K562 (cell line): ENCODE measurements at regions not wholly inside any gene's neighbourhood (a gene's known extent, or its start where the extent isn't known, plus 50 kb on each side); places are given as distances from the start of the nearest gene placed in this dataset.

Experiments
- ATAC-seq: fragments of 200-7000 bp; cut with Tn5 transposase; 3 replicates; pipeline ENCODE4 v1.9.1; 2020; ENCODE audit warnings: moderate library complexity
- BruUV-seq: library from RNA; stranded (reverse); fragments of 400-500 nt; replicated peaks from 2 replicates; lab custom pipeline; 2021; lab: Mats Ljungman, UMichigan
- CTCF ChIA-PET: fragments of 300-600 bp; formaldehyde crosslinking; extraction: SDS; loops from one replicate; lab custom pipeline; 2021; ENCODE audit warnings: low intra/inter-chr PET ratio; lab: Yijun Ruan, JAX
- POLR2A ChIA-PET: fragments of 300-600, 350-650 bp; sonication (Branson Sonifier 250); formaldehyde crosslinking; extraction: SDS; loops from one replicate; lab custom pipeline; 2021; ENCODE audit warnings: antibody characterized with exemption, inconsistent platforms; lab: Yijun Ruan, JAX
- DNase-seq, 4 experiments: peaks; one replicate each; pipeline versions ENCODE4 v3.0.0 to v3.0.0-alpha.2; 2011 to 2018; ENCODE audit warnings: low spot score in 3 of 4, mixed read lengths in 3 of 4; ENCODE audit errors: extremely low read depth in 1 of 4
- FAIRE-seq: peaks from 2 replicates; lab custom pipeline; 2011; peaks lifted over from hg19 to GRCh38; lab: Jason Lieb, UNC
- H2AFZ ChIP-seq: 2 replicates; pipeline ENCODE4 v1.6.0; 2011; ENCODE audit warnings: low read depth, low read length, control low read depth, inconsistent platforms
- H3K27ac ChIP-seq: fragments of 200-600 bp; 3 replicates; pipeline ENCODE4 v1.8.0; 2011; ENCODE audit warnings: low read depth, mild to moderate bottlenecking, control low read depth, inconsistent platforms, low read length, moderate library complexity, mixed read lengths; ENCODE audit errors: extremely low read depth
- H3K27me3 ChIP-seq, 2 experiments: fragments of 300-600 bp in 1 of 2; 2 replicates in 1 of 2; 3 replicates in 1 of 2; pipeline versions ENCODE4 v1.6.0 to v1.8.0; 2011; ENCODE audit warnings: inconsistent platforms in 2 of 2, low read length in 2 of 2, mild to moderate bottlenecking in 1 of 2, mixed read lengths in 1 of 2, moderate library complexity in 1 of 2; ENCODE audit not compliant: control insufficient read depth in 2 of 2, insufficient read depth in 2 of 2
- H3K36me3 ChIP-seq: fragments of 300-600 bp; 3 replicates; pipeline ENCODE4 v1.8.0; 2011; ENCODE audit warnings: mild to moderate bottlenecking, low read length, inconsistent platforms; ENCODE audit not compliant: control insufficient read depth, insufficient read depth
- H3K4me1 ChIP-seq, 2 experiments: fragments of 200-600 bp in 1 of 2; replicated peaks in 1 of 2; 2 replicates in 1 of 2; 3 replicates in 1 of 2; pipeline versions ENCODE4 v1.5.1 to v1.8.0; 2011; ENCODE audit warnings: inconsistent platforms in 2 of 2, low read length in 2 of 2, mild to moderate bottlenecking in 1 of 2, mixed read lengths in 1 of 2, moderate library complexity in 1 of 2; ENCODE audit not compliant: control insufficient read depth in 2 of 2, insufficient read depth in 2 of 2
- H3K4me2 ChIP-seq: 2 replicates; pipeline ENCODE4 v1.6.1; 2011; ENCODE audit warnings: low read length, control low read depth, inconsistent platforms, mixed read lengths; ENCODE audit not compliant: insufficient read depth
- H3K4me3 ChIP-seq: fragments of 200-600 bp; sonication (generic), shearing (Covaris generic); 2 replicates; pipeline ENCODE4 v1.5.1; 2016; ENCODE audit warnings: control low read depth, inconsistent platforms
- H3K79me2 ChIP-seq: fragments of 200-600 bp; 3 replicates; pipeline ENCODE4 v1.8.0; 2011; ENCODE audit warnings: low read length, inconsistent platforms; ENCODE audit not compliant: control insufficient read depth, insufficient read depth
- H3K9ac ChIP-seq, 2 experiments: 2 replicates each; pipeline versions ENCODE4 v1.6.0 to v1.6.1; 2011; ENCODE audit warnings: low read depth in 2 of 2, low read length in 2 of 2, control low read depth in 1 of 2, inconsistent platforms in 1 of 2, mild to moderate bottlenecking in 1 of 2, mixed read lengths in 1 of 2; ENCODE audit not compliant: insufficient read depth in 1 of 2
- H3K9me1 ChIP-seq: one replicate; pipeline ENCODE4 v1.6.0; 2011; ENCODE audit warnings: inconsistent platforms, mild to moderate bottlenecking, low read length, moderate library complexity; ENCODE audit not compliant: control insufficient read depth, insufficient read depth
- H3K9me3 ChIP-seq: replicated peaks from 2 replicates; pipeline ENCODE4 v1.5.1; 2011; ENCODE audit warnings: low read depth, low read length, inconsistent platforms; ENCODE audit not compliant: control insufficient read depth, insufficient read depth
- H4K20me1 ChIP-seq: replicated peaks from 2 replicates; pipeline ENCODE4 v1.6.1; 2011; ENCODE audit warnings: low read length, inconsistent platforms, mixed read lengths; ENCODE audit not compliant: control insufficient read depth, insufficient read depth
- CCAR2 ChIP-seq: fragments of 200-400 bp; formaldehyde crosslinking; IDR thresholded peaks from 2 replicates; pipeline ENCODE4 v1.6.1; 2017; ENCODE audit warnings: mild to moderate bottlenecking, low read depth, low read length
- MYBL2 ChIP-seq, 2 experiments: fragments of 450-650 bp in 1 of 2; sonication (generic) in 1 of 2; formaldehyde crosslinking in 1 of 2; IDR thresholded peaks; 2 replicates each; pipeline versions ENCODE4 v1.6.1 to v1.8.1; 2017 to 2022; ENCODE audit warnings: borderline replicate concordance in 1 of 2, inconsistent platforms in 1 of 2, low read depth in 1 of 2, mild to moderate bottlenecking in 1 of 2, missing genetic modification reagents in 1 of 2, moderate library complexity in 1 of 2
- RBM14 ChIP-seq: fragments of 200-400 bp; formaldehyde crosslinking; IDR thresholded peaks from 2 replicates; pipeline ENCODE4 v1.6.1; 2018; ENCODE audit warnings: low read depth, mild to moderate bottlenecking, low read length, moderate library complexity, borderline replicate concordance; ENCODE audit not compliant: insufficient read depth
- TGIF2 ChIP-seq: sonication (generic); formaldehyde crosslinking; IDR thresholded peaks from 2 replicates; pipeline ENCODE4 v1.8.1; 2022; ENCODE audit warnings: mild to moderate bottlenecking, missing genetic modification reagents, moderate library complexity
- ZFX ChIP-seq: sonication (generic); formaldehyde crosslinking; IDR thresholded peaks from 2 replicates; pipeline ENCODE4 v1.8.0; 2022; ENCODE audit warnings: mild to moderate bottlenecking, missing genetic modification reagents, moderate library complexity
- ZNF717 ChIP-seq: fragments of 250-450 bp; sonication (Bioruptor Pico); IDR thresholded peaks from 2 replicates; pipeline ENCODE4 v1.5.0; 2021
- WGBS: fragments of 100-300 bp; shearing (Covaris generic); methylation state at CpG from one replicate; pipeline ENCODE4 v1.1.6; 2016; ENCODE audit warnings: low coverage, mixed read lengths; ENCODE audit not compliant: insufficient coverage; ENCODE audit errors: missing lambda C conversion rate; 5-methylcytosine and 5-hydroxymethylcytosine counted together
- in situ Hi-C: fragments of 300-500 bp; cut with MboI; formaldehyde crosslinking; loops from 4 replicates; pipeline ENCODE4 v1.15.0; 2018; ENCODE audit warnings: inconsistent platforms, mixed read lengths
- intact Hi-C: fragments of 100-400 bp; cut with micrococcal nuclease; formaldehyde crosslinking; loops from 2 replicates; pipeline ENCODE4 v1.14.2; 2022
- TF ChIP-seq, protein P1 (sequence below): fragments of 450-650 bp; IDR thresholded peaks from one replicate; pipeline ENCODE4 v1.6.1; 2018; ENCODE audit warnings: mild to moderate bottlenecking, moderate library complexity; ENCODE audit not compliant: partially characterized antibody

DNA sequence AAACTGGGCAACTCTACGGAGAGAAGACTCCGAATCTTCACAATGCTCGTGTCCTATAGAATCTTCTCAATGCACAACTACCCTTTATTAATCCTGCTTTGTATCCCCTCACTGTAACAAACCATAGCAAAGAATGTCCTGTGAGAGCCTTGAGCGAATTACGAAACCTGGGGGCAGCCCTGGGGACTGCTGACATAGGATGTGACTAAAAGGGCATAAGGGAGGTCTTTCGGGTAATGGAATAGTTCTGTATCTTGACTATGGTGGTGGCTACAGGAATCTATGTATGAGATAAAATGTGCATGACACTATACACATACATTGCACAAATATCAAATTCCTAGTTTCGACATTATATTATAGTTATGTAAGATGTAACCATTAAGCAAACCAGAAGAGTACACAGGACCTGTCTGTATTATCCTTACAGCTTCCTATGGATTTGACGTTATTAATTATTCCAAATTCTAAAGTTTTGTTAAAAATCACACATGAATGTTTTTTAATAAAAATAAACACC lies 162.5 kb upstream of the KCTD7 start:
- FAIRE-seq = no peak
- Histone ChIP-seq H3K4me1 (peaks cover 0 to under 1% of the 10 kb centered on the region in 2 experiments; a peak in 2 of 5 replicates), H3K27me3 (no peaks in the 10 kb centered on the region), H3K9me3 (no peaks in the 10 kb centered on the region), H3K9ac (no peak overlapping the region), H3K36me3 (peaks cover 2% of the 10 kb centered on the region; the same call in 2 of the 3 replicates), H3K79me2 (no peaks in the 10 kb centered on the region), H3K4me3 (no peak overlapping the region), H3K4me2 (no peak overlapping the region), H3K27ac (no peak overlapping the region), H3K9me1 (no peaks in the 10 kb centered on the region), H2AFZ (no peak overlapping the region), H4K20me1 (no peaks in the 10 kb centered on the region)
- ChIA-PET POLR2A (interaction anchor here (1.4 kb wide), 1 partner anchor 13 kb away, joined by 6 read pairs; no protein-coding TSS in a partner anchor), CTCF (no interaction called here)
- intact Hi-C loops (no loop called here), in situ Hi-C loops (no loop called here)
- DNase-seq = no peak
- TF ChIP-seq ZNF717 (CRISPR knock-in tag) (no peak), MYBL2 (IDR thresholded peaks at IDR 0.05; ENCODE audit: low read depth) (no peak), MYBL2 (CRISPR knock-in tag; IDR thresholded peaks at IDR 0.05; ENCODE audit: borderline replicate concordance) (no peak), ZFX (CRISPR knock-in tag) (no peak), TGIF2 (CRISPR knock-in tag) (no peak), CCAR2 (no peak), RBM14 (no peak)
- TF ChIP-seq, protein P1, sequence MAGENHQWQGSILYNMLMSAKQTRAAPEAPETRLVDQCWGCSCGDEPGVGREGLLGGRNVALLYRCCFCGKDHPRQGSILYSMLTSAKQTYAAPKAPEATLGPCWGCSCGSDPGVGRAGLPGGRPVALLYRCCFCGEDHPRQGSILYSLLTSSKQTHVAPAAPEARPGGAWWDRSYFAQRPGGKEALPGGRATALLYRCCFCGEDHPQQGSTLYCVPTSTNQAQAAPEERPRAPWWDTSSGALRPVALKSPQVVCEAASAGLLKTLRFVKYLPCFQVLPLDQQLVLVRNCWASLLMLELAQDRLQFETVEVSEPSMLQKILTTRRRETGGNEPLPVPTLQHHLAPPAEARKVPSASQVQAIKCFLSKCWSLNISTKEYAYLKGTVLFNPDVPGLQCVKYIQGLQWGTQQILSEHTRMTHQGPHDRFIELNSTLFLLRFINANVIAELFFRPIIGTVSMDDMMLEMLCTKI = no peak
- no TSS peak for BruUV-seq
- ATAC-seq = no peak
- 80% methylated on average over 8 of the region's 8 CpGs for WGBS
